Tibial artery (tissue), 4 donors: ENCODE measurements at regions not wholly inside any gene's neighbourhood (a gene's known extent, or its start where the extent isn't known, plus 50 kb on each side); places are given as distances from the start of the nearest gene placed in this dataset.

Experiments
- DNase-seq, 2 donors: peaks; one replicate each; pipeline ENCODE4 v3.0.0-alpha.2; 2019
- H3K27ac ChIP-seq, 2 donors: fragments of 200-600 bp; sonication (generic) in 1 of 2; 1 replicate in 1 of 2; 2 replicates in 1 of 2; pipeline ENCODE4 v1.5.1; 2018 to 2019; ENCODE audit warnings: mild to moderate bottlenecking in 1 of 2
- H3K27me3 ChIP-seq, 2 donors: fragments of 200-600 bp; sonication (generic) in 1 of 2; one replicate each; pipeline versions ENCODE4 v1.5.1 to v1.6.0; 2016 to 2019
- H3K36me3 ChIP-seq, 3 donors: fragments of 200-600 bp; sonication (generic) in 2 of 3; one replicate each; pipeline ENCODE4 v1.5.1; 2016 to 2019; ENCODE audit warnings: mild to moderate bottlenecking in 2 of 3
- H3K4me1 ChIP-seq, 4 donors: fragments of 200-600 bp; sonication (generic) in 2 of 4; 1 replicate in 3 of 4; 2 replicates in 1 of 4; pipeline ENCODE4 v1.5.1; 2016 to 2019
- H3K4me3 ChIP-seq, 2 donors: fragments of 200-600 bp; sonication (generic) in 1 of 2; 1 replicate in 1 of 2; 2 replicates in 1 of 2; pipeline ENCODE4 v1.5.1; 2018 to 2019; ENCODE audit warnings: mild to moderate bottlenecking in 2 of 2
- H3K9me3 ChIP-seq, 3 donors: fragments of 200-600 bp; sonication (generic) in 1 of 3; one replicate each; pipeline ENCODE4 v1.5.1; 2016 to 2019
- CTCF ChIP-seq, 2 experiments: fragments of 200-600 bp in 1 of 2; fragments of 450-650 bp in 1 of 2; IDR thresholded peaks; one replicate each; pipeline ENCODE4 v1.5.1; 2017 to 2019; ENCODE audit warnings: antibody characterized with exemption in 2 of 2, mild to moderate bottlenecking in 1 of 2, moderate library complexity in 1 of 2
- intact Hi-C: fragments of 100-400 bp; cut with DNase I; formaldehyde crosslinking; loops from one replicate; pipeline ENCODE4 v1.15.0; 2023; ENCODE audit warnings: low total_unique reads

GRCh38 chr19:30629086-30629485 lies 256.9 kb downstream of the ZNF536 start:
- intact Hi-C loops = no loop called here
- Histone ChIP-seq H3K27me3 (no peaks in the 10 kb centered on the region), H3K4me1 (no peaks in the 10 kb centered on the region), H3K4me3 (no peak overlapping the region), H3K9me3 (peaks cover 0 to 4% (median 3%) of the 10 kb centered on the region in 3 donors), H3K27ac (no peak overlapping the region), H3K36me3 (no peaks in the 10 kb centered on the region)
- no peak for TF ChIP-seq CTCF (IDR thresholded peaks at IDR 0.05)
- no peak for DNase-seq

GRCh38 chr19:30626626-30626966 lies 254.4 kb downstream of the ZNF536 start:
- Histone ChIP-seq H3K36me3 (no peaks in the 10 kb centered on the region), H3K9me3 (peaks cover 0 to 15% (median 8%) of the 10 kb centered on the region in 3 donors), H3K27me3 (no peaks in the 10 kb centered on the region), H3K27ac (no peak overlapping the region), H3K4me3 (no peak overlapping the region), H3K4me1 (no peaks in the 10 kb centered on the region)
- intact Hi-C loops = no loop called here
- no peak for DNase-seq
- no peak for TF ChIP-seq CTCF (IDR thresholded peaks at IDR 0.05)

- H3K36me3 ChIP-seq = no peaks in the 10 kb centered on the region
- no peaks in the 10 kb centered on the region for H3K4me1 ChIP-seq
- intact Hi-C loops = no loop called here
- H3K27ac ChIP-seq = no peak overlapping the region
- H3K27me3 ChIP-seq = no peaks in the 10 kb centered on the region
- H3K4me3 ChIP-seq = no peak overlapping the region
- peaks cover 0 to 15% (median 8%) of the 10 kb centered on the region in 3 donors for H3K9me3 ChIP-seq
- DNase-seq = no peak
- no peak for TF ChIP-seq CTCF (IDR thresholded peaks at IDR 0.05)
Observed at GRCh38 chr19:30625947-30626625, 253.9 kb downstream of the ZNF536 start.

- intact Hi-C loops = no loop called here
- Histone ChIP-seq H3K9me3 (peaks cover 0 to 15% (median 8%) of the 10 kb centered on the region in 3 donors), H3K36me3 (no peaks in the 10 kb centered on the region), H3K27me3 (no peaks in the 10 kb centered on the region), H3K4me1 (no peaks in the 10 kb centered on the region), H3K4me3 (no peak overlapping the region), H3K27ac (no peak overlapping the region)
- no peak for DNase-seq
- no peak for TF ChIP-seq CTCF (IDR thresholded peaks at IDR 0.05)
Observed at GRCh38 chr19:30622276-30622675, 250.1 kb downstream of the ZNF536 start.

- no peak for TF ChIP-seq CTCF (IDR thresholded peaks at IDR 0.05)
- Histone ChIP-seq H3K36me3 (no peaks in the 10 kb centered on the region), H3K27ac (no peak overlapping the region), H3K4me3 (no peak overlapping the region), H3K4me1 (no peaks in the 10 kb centered on the region), H3K27me3 (no peaks in the 10 kb centered on the region), H3K9me3 (peaks cover 0 to 15% (median 8%) of the 10 kb centered on the region in 3 donors)
- intact Hi-C loops = no loop called here
- no peak for DNase-seq
Observed at GRCh38 chr19:30621326-30621920, 249.2 kb downstream of the ZNF536 start.
